Type B pancreatic cell (in vitro differentiated cells): ENCODE measurements at regions not wholly inside any gene's neighbourhood (a gene's known extent, or its start where the extent isn't known, plus 50 kb on each side); places are given as distances from the start of the nearest gene placed in this dataset.
"Not testable (repeated sequence)": the region's sequence is repeated elsewhere in the genome, so short reads cannot be mapped to it uniquely, and the experiment has no call there.

Experiments
- DNase-seq: peaks from one replicate; pipeline ENCODE4 v3.0.0; 2021; ENCODE audit warnings: mixed read lengths; ENCODE audit not compliant: unreplicated experiment; ENCODE audit errors: extremely low spot score
- H3K27ac Mint-ChIP-seq: 2 replicates; pipeline ENCODE4 v1.8.0; 2021; ENCODE audit warnings: mild to moderate bottlenecking, mixed read lengths
- H3K27me3 Mint-ChIP-seq: 2 replicates; pipeline ENCODE4 v1.8.0; 2021; ENCODE audit warnings: mixed read lengths
- H3K36me3 Mint-ChIP-seq: 2 replicates; pipeline ENCODE4 v1.8.0; 2021; ENCODE audit warnings: mixed read lengths
- H3K4me1 Mint-ChIP-seq: one replicate; pipeline ENCODE4 v1.8.0; 2021; ENCODE audit warnings: mixed read lengths; ENCODE audit not compliant: unreplicated experiment
- H3K4me3 Mint-ChIP-seq: 2 replicates; pipeline ENCODE4 v1.8.0; 2021; ENCODE audit warnings: mild to moderate bottlenecking, mixed read lengths
- H3K9me3 Mint-ChIP-seq: 2 replicates; pipeline ENCODE4 v1.8.0; 2021; ENCODE audit warnings: mixed read lengths
- CTCF ChIP-seq: fragments of 200-600 bp; sonication (generic); conservative IDR thresholded peaks from 2 replicates; pipeline ENCODE4 v1.5.0; 2021; ENCODE audit warnings: antibody characterized with exemption, mild to moderate bottlenecking

DNA sequence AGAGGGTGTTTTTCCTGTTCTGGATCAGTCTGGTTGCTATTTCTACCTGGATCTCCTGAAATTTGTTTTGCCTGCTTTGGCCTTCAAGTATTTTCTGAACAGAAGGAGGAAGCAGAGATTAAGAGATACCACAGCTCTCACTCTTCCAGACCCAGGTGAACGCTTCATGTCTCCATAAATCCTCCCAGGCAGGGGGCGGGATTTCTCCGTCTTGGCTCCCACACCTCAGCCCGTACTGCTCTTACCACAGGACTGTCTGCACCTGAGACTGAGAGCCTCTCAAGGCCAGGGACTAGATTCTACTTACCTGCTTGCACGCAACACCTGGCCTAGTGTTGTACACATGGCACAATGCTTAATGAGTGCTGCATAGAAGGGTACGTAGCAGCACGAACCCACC is 59.9 kb upstream of the LRPPRC start:
- TF ChIP-seq CTCF, result no peak
- Mint-ChIP-seq H3K27ac (no peak overlapping the region), H3K36me3 (no peaks in the 10 kb centered on the region), H3K27me3 (no peaks in the 10 kb centered on the region), H3K4me3 (no peak overlapping the region), H3K9me3 (no peaks in the 10 kb centered on the region), H3K4me1 (no peaks in the 10 kb centered on the region)
- no peak for DNase-seq

GRCh38 chr2:44056947-44057346 is 61.2 kb upstream of the LRPPRC start:
- TF ChIP-seq CTCF, result no peak
- Mint-ChIP-seq H3K9me3 (peaks cover 3% of the 10 kb centered on the region), H3K27ac (no peak overlapping the region), H3K4me3 (no peak overlapping the region), H3K36me3 (no peaks in the 10 kb centered on the region), H3K4me1 (no peaks in the 10 kb centered on the region), H3K27me3 (peaks cover 4% of the 10 kb centered on the region)
- DNase-seq, result no peak

DNA sequence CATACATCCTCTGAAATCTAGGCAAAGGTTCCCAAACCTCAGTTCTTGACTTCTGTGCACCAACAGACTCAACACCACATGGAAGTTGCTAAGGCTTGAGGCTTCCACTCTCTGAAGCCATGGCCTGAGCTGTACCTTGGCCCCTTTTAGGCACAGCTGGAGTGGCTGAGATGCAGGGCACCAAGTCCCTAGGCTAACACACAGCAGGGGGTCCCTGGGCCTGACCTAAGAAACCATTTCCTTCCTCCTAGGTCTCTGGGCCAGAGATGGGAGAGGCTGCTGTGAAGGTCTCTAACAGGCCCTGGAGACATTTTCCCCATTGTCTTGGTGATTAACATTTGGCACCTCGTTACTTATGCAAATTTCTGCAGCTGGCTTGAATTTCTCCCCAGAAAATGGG is 64.5 kb upstream of the LRPPRC start:
- H3K4me3 Mint-ChIP-seq, H3K27me3 Mint-ChIP-seq, H3K4me1 Mint-ChIP-seq, H3K36me3 Mint-ChIP-seq, H3K27ac Mint-ChIP-seq, DNase-seq: not testable (repeated sequence)
- peaks cover 12% of the 10 kb centered on the region for H3K9me3 Mint-ChIP-seq

DNA sequence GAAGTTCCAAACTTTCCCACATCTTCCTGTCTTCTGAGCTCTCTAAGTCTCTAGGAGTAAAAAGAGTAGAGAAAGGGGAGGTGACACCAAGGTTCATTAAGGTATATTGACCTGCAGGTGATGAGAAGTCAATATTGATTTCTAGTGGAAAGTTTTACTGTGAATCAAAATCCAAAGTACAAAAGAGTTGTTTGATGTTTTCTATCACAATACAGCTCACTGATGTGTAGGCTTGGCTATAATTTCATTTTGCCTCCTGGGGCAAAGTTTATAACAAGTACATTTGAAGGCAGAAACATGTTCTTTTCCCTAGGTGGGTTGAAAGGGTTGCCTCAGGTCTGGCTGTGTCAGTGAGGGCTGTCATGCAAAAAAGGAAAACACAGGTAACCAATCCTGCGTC is 65.2 kb upstream of the LRPPRC start:
- no peak for DNase-seq
- no peaks in the 10 kb centered on the region for H3K36me3 Mint-ChIP-seq
- H3K9me3 Mint-ChIP-seq, result peaks cover 12% of the 10 kb centered on the region
- H3K4me1 Mint-ChIP-seq, result no peaks in the 10 kb centered on the region
- H3K27ac Mint-ChIP-seq, result no peak overlapping the region
- no peak overlapping the region for H3K4me3 Mint-ChIP-seq
- TF ChIP-seq CTCF, result no peak
- H3K27me3 Mint-ChIP-seq, result peaks cover 5% of the 10 kb centered on the region

- Mint-ChIP-seq H3K27ac (no peak overlapping the region), H3K4me1 (no peaks in the 10 kb centered on the region), H3K27me3 (peaks cover 5% of the 10 kb centered on the region), H3K4me3 (no peak overlapping the region), H3K9me3 (peaks cover 12% of the 10 kb centered on the region), H3K36me3 (no peaks in the 10 kb centered on the region)
- TF ChIP-seq CTCF, result no peak
- DNase-seq, result no peak
Measured at GRCh38 chr2:44061469-44061868, 65.7 kb upstream of the LRPPRC start.

DNA sequence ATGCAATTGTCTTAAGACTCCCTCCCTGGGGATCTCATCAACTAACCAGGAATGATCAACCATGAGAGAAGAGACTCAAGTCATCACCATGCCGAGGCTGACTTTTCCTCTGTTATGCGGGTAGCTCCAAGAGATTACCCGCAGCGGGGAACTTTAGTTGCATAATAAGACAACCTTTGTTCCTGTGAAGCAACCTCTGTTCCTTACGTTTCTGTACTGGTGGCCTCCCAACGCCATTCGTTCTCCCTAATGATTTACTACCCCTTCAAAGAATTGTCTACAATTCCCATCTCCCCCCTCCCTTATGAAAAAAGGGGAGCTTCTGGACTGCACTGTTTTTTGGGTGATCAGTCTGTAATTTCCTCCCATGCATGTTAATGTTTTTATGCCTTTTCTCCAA is 66.1 kb upstream of the LRPPRC start:
- Mint-ChIP-seq H3K4me1 (no peaks in the 10 kb centered on the region), H3K36me3 (no peaks in the 10 kb centered on the region), H3K27ac (no peak overlapping the region), H3K9me3 (peaks cover 12% of the 10 kb centered on the region), H3K4me3 (no peak overlapping the region), H3K27me3 (peaks cover 5% of the 10 kb centered on the region)
- no peak for DNase-seq
- TF ChIP-seq CTCF, result no peak
